ENCODE measurements at regions not wholly inside any gene's neighbourhood (a gene's known extent, or its start where the extent isn't known, plus 50 kb on each side); places are given as distances from the start of the nearest gene placed in this dataset.

DNA sequence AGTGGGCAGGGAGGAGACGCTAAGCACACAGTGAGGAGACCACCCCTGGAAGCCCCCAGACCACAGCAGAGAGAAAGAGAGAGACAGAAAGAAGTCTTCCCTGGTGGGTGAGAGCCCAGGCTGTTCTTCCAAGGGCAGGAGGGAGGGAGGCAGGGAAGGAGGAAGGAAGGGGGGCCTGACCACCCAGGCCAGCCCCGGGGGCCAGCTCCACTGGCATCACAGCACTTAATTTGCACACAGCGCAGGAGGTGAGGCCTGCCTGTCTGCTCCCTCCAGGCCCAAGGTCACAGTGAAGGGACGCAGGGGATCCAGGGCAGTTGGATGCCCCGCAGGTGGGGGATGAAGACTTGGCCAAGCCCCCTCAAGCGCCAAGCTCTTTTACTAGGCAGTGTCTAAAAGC is 141.9 kb upstream of the C14orf180 start:
- peak; percentile 10 for DNase-seq (ENCODE audit: low spot score)
- TF ChIP-seq, protein P1, sequence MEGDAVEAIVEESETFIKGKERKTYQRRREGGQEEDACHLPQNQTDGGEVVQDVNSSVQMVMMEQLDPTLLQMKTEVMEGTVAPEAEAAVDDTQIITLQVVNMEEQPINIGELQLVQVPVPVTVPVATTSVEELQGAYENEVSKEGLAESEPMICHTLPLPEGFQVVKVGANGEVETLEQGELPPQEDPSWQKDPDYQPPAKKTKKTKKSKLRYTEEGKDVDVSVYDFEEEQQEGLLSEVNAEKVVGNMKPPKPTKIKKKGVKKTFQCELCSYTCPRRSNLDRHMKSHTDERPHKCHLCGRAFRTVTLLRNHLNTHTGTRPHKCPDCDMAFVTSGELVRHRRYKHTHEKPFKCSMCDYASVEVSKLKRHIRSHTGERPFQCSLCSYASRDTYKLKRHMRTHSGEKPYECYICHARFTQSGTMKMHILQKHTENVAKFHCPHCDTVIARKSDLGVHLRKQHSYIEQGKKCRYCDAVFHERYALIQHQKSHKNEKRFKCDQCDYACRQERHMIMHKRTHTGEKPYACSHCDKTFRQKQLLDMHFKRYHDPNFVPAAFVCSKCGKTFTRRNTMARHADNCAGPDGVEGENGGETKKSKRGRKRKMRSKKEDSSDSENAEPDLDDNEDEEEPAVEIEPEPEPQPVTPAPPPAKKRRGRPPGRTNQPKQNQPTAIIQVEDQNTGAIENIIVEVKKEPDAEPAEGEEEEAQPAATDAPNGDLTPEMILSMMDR (IDR thresholded peaks at IDR 0.05), result no peak
- ATAC-seq (ENCODE audit: low FRiP score), result no peak

DNA sequence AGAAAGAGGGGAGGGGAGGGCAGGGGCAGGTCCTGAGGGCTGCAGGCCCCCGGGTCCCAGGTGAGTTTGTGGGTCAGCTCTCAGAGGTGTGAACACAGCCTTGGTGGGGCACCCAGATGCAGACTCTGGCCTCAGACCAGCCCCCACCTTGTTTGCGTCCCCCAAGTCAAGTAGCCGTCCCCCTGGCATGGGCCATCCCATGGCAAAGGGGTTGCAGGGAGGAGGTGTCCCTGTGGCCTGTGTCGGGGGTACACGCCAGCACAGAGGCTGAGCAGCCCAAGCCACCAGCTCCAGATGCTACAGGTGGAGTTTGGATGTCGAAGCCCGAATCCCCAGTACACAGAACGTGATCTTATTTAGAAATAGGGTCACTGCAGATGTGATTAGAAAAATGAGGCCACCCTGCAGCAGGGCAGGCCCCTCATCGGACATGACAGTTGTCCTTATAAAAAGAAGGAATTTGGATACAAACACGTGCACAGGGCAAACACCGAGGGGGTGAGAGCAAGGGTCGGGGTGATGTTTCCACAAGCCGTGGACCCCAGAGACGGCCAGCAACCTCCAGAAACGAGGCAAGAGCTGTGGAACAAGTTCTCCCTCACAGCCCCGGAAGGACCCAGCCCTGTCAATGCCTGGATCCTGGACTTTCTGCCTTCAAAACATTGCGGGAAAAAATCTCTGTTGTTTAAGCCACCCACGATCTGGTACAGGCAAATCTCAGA is 141.2 kb upstream of the C14orf180 start:
- peak; percentile 18 for DNase-seq (ENCODE audit: low spot score)
- TF ChIP-seq, protein P1 (IDR thresholded peaks at IDR 0.05), result no peak
- no peak for ATAC-seq (ENCODE audit: low FRiP score)

DNA sequence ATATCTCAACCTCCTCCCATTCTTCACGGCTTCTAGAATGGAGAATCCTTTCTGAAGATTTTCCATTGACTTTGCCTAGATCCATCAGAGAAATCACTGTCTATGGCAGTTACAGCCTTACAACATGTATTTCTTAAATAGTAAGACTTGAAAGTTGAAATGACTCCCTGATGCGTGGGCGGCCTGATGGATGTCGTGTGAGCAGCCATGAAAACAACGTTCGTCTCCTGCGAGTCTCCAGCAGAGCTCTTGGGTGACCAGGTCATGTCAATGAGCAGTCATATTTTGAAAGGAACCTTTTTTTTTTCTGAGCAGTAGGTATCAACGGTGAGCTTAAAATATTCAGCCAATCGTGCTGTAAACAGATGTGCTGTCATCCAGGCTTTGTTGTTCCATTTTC is 139.9 kb upstream of the C14orf180 start:
- ATAC-seq (ENCODE audit: low FRiP score) (no peak), DNase-seq (ENCODE audit: low spot score) (no peak)
- TF ChIP-seq, protein P1 (IDR thresholded peaks at IDR 0.05), result no peak

DNA sequence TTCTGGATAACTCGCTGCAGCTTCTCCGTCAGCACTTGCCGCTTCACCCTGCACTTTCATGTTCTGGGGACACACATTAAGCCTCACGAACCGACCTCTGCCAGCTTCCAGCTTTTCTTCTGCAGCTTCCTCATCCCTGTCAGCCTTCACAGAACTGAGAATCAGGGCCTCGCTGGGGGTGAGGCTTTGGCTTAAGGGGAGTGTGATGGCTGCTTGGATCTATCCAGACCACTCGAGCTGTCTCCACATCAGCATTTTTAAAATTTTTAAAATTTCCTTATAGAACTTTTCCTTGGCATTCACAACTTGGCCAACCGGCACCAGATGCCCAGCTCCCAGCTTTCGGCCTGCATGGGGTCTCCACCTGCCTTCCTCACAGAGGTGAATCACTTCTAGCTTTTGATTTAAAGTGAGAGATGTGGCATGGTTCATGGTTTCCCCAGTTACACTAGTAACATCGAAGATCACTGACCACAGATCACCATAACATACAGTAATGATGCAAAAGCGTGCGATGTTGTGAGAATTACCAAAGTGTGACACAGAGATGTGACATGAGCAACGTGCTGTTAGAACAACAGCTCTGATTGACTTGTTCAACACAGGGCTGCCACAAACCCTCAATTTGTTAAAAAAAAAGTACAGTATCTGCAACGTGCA is 139.1 kb upstream of the C14orf180 start:
- DNase-seq (ENCODE audit: low spot score), result no peak
- TF ChIP-seq, protein P1 (IDR thresholded peaks at IDR 0.05), result no peak
- ATAC-seq (ENCODE audit: low FRiP score), result no peak

DNA sequence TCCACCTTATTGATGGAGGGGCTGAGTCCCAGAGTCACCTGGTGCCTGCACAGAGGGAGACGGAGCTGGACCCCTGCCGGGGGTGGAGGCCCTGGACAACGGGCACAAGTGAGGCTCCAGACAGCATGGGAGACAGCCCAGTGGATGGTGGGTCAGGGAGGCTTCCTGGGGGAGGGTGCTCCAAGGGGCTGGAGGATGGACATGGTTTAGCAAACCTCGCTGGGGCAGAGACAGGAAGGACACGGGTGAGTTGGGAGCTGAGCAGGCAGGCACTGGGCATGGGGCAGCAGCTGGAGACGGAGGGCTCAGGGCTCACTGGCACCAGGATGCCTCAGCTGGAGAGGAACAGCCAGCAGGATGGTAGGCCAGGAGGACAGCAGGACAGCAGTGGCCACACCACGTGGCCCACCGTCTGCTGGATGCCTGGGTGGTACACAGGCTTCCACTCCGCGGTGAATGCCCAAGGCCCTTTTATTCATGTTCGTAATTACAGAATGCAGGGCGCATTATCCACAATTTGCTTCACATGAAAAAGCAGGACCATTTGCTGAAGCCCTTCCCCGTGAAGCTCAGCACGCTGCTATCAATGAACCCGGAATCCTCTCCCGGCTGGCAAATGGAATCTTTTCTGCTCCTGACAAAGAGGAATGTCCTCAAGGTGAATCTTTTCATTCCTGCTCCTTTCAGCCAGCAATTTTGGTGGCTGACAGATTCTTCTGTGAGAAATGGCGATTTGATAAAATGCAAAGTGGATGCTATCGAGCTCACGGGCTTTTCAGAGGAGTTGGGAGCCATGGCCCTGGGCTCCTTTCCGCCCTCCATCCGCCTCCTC is 138.1 kb upstream of the C14orf180 start:
- TF ChIP-seq, protein P1 (IDR thresholded peaks at IDR 0.05), result no peak
- DNase-seq (ENCODE audit: low spot score) (peak; percentile 14), ATAC-seq (ENCODE audit: low FRiP score) (no peak)

DNA sequence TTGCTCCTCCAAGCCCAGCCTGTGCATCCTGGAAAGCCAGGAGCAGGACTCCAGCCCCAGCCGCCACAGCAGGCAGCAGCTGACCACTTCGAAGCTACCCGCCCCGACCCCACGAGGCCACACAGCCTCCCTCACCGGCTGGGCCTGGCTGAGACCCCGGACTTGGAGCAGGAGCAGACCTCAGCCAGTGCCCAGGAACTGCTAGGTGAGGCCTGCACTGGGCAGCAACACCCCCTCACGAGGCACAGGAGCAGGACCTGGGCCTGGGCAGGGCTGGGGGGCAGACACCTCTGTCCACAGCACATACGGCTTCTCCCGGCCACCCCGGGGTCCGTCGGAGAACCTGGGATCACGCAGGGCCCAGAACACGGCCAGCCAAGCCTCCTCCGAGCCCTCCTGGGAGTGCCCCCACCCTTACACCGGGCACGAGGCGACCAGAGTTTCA is 137.4 kb upstream of the C14orf180 start:
- DNase-seq (ENCODE audit: low spot score) (peak; percentile 10), ATAC-seq (ENCODE audit: low FRiP score) (no peak)
- TF ChIP-seq, protein P1 (IDR thresholded peaks at IDR 0.05), result no peak
